ENCODE measurements at regions not wholly inside any gene's neighbourhood (a gene's known extent, or its start where the extent isn't known, plus 50 kb on each side); places are given as distances from the start of the nearest gene placed in this dataset.

GRCh38 chr2:156687126-156687525 lies 250.9 kb downstream of the GPD2 start:
- TF ChIP-seq EZH2 (IDR thresholded peaks at IDR 0.05), result no peak
- no peak for TF ChIP-seq POLR2AphosphoS5 (IDR thresholded peaks at IDR 0.05; ENCODE audit: borderline replicate concordance, low read depth, low read length)
- no peak for TF ChIP-seq FOXP2 (optimal IDR thresholded peaks at IDR 0.05; ENCODE audit: control extremely low read depth, extremely low read length, insufficient read depth)

Measured in SK-N-MC (cell line).